Activated T-cell treated with anti-CD3 and anti-CD28 coated beads for 48 hours (primary cell): ENCODE measurements at regions not wholly inside any gene's neighbourhood (a gene's known extent, or its start where the extent isn't known, plus 50 kb on each side); places are given as distances from the start of the nearest gene placed in this dataset.

Source experiments
- DNase-seq: peaks from one replicate; pipeline ENCODE4 v3.0.0-alpha.2; 2020; ENCODE audit warnings: low read depth

GRCh38 chr9:13716601-13717321, 437.3 kb upstream of the MPDZ start:
- DNase-seq = no peak

GRCh38 chr9:13716090-13716489, 436.6 kb upstream of the MPDZ start:
- DNase-seq = no peak

GRCh38 chr9:13715430-13715829, 435.9 kb upstream of the MPDZ start:
- no peak for DNase-seq

- DNase-seq = no peak
Measured at GRCh38 chr9:13707612-13708576, 428.4 kb upstream of the MPDZ start.

- DNase-seq = no peak
Measured at GRCh38 chr9:13705918-13706317, 426.4 kb upstream of the MPDZ start.

GRCh38 chr9:13705373-13705772, 425.9 kb upstream of the MPDZ start:
- no peak for DNase-seq

- no peak for DNase-seq
Measured at GRCh38 chr9:13690595-13690994, 411.1 kb upstream of the MPDZ start.

GRCh38 chr9:13689925-13690324, 410.4 kb upstream of the MPDZ start:
- DNase-seq = no peak

GRCh38 chr9:13688990-13689600, 409.6 kb upstream of the MPDZ start:
- no peak for DNase-seq

GRCh38 chr9:13688223-13688989, 408.9 kb upstream of the MPDZ start:
- DNase-seq = no peak

GRCh38 chr9:13684656-13685055, 405.2 kb upstream of the MPDZ start:
- DNase-seq = no peak

GRCh38 chr9:13677801-13678200, 398.3 kb upstream of the MPDZ start:
- DNase-seq = no peak

- no peak for DNase-seq
Measured at GRCh38 chr9:13675638-13676000, 396.1 kb upstream of the MPDZ start.

GRCh38 chr9:13674926-13675637, 395.6 kb upstream of the MPDZ start:
- DNase-seq = no peak

- DNase-seq = no peak
Measured at GRCh38 chr9:13673348-13673747, 393.9 kb upstream of the MPDZ start.

- no peak for DNase-seq
Measured at GRCh38 chr9:13665418-13666066, 386.1 kb upstream of the MPDZ start.

GRCh38 chr9:13661014-13661413, 381.5 kb upstream of the MPDZ start:
- no peak for DNase-seq

- no peak for DNase-seq
Measured at GRCh38 chr9:13651969-13652663, 372.6 kb upstream of the MPDZ start.

- no peak for DNase-seq
Measured at GRCh38 chr9:13651526-13651925, 372.0 kb upstream of the MPDZ start.

- no peak for DNase-seq
Measured at GRCh38 chr9:13648676-13649075, 369.2 kb upstream of the MPDZ start.
